ENCODE measurements at regions not wholly inside any gene's neighbourhood (a gene's known extent, or its start where the extent isn't known, plus 50 kb on each side); places are given as distances from the start of the nearest gene placed in this dataset.

GRCh38 chr2:220935789-220936321, 636.2 kb downstream of the EPHA4 start:
- in situ Hi-C loops (cut with HindIII; ENCODE audit: extremely low pct_ligation_motif_present, low pct_unique_long_range_greater_than_20kb) (no loop called here), intact Hi-C loops (cut with micrococcal nuclease; ENCODE audit: unreplicated experiment) (no loop called here)
- TF ChIP-seq CHD2 (IDR thresholded peaks at IDR 0.05; ENCODE audit: low read depth, low read length) (no peak), TRAFD1 (CRISPR knock-in tag; IDR thresholded peaks at IDR 0.05; ENCODE audit: borderline replicate concordance) (no peak), PHF21A (CRISPR knock-in tag; IDR thresholded peaks at IDR 0.05) (no peak), WIZ (CRISPR knock-in tag; IDR thresholded peaks at IDR 0.05) (no peak), JUN (CRISPR knock-in tag; IDR thresholded peaks at IDR 0.05) (no peak), ZNF275 (CRISPR knock-in tag; IDR thresholded peaks at IDR 0.05; ENCODE audit: borderline replicate concordance) (no peak), CREBL2 (CRISPR knock-in tag; IDR thresholded peaks at IDR 0.05; ENCODE audit: borderline replicate concordance) (no peak), ZNF142 (CRISPR knock-in tag; IDR thresholded peaks at IDR 0.05) (no peak), ZNF720 (CRISPR knock-in tag; IDR thresholded peaks at IDR 0.05) (no peak), CEBPG (CRISPR knock-in tag; IDR thresholded peaks at IDR 0.05) (no peak), TCF7L2 (IDR thresholded peaks at IDR 0.05; ENCODE audit: low read depth, low read length) (no peak), RELA (CRISPR knock-in tag; IDR thresholded peaks at IDR 0.05) (no peak), ZNF605 (CRISPR knock-in tag; IDR thresholded peaks at IDR 0.05) (no peak), ZNF232 (CRISPR knock-in tag; IDR thresholded peaks at IDR 0.05; ENCODE audit: borderline replicate concordance) (no peak), TAF1 (CRISPR knock-in tag; IDR thresholded peaks at IDR 0.05) (no peak), FIP1L1 (IDR thresholded peaks at IDR 0.05; ENCODE audit: borderline replicate concordance, insufficient read depth, low read depth, low read length) (no peak)
- no peak overlapping the region for H3K9ac ChIP-seq (ENCODE audit: insufficient read depth, low read depth, low read length)
- peaks cover 47% of the 10 kb centered on the region; the same call in 1 of the 2 replicates for H3K9me3 ChIP-seq (ENCODE audit: low read length)
- H3K4me3 ChIP-seq (replicated peaks in 1 of 3; ENCODE audit: insufficient read depth in 1 of 3, low read depth in 2 of 3, low read length in 3 of 3) = no peak overlapping the region
- H4K20me1 ChIP-seq (ENCODE audit: insufficient read depth, low read length) = no peaks in the 10 kb centered on the region
- peak overlapping the region; percentile 55 for H3K4me2 ChIP-seq (ENCODE audit: low read depth, low read length)
- no peaks in the 10 kb centered on the region for H3K79me2 ChIP-seq (ENCODE audit: insufficient read depth, low read length)
- H3K36me3 ChIP-seq (replicated peaks in 1 of 2; ENCODE audit: control insufficient read depth in 1 of 2, insufficient read depth in 2 of 2, low read length in 2 of 2) = no peaks in the 10 kb centered on the region
- H2AFZ ChIP-seq (ENCODE audit: low read length) = no peak overlapping the region
- no peaks in the 10 kb centered on the region for H3K27me3 ChIP-seq (ENCODE audit: control insufficient read depth in 1 of 2, insufficient read depth in 2 of 2, low read length in 2 of 2)
- ChIA-PET CTCF (ENCODE audit: low intra/inter-chr PET ratio, low total read pairs) (no interaction called here), POLR2A (no interaction called here)
- H3K27ac ChIP-seq (ENCODE audit: extremely low read length, insufficient read depth, low read length) = peak overlapping the region; percentile 36
- FAIRE-seq = no peak
- ATAC-seq = peak; percentile 60
- BruUV-seq (replicated peaks) = no TSS peak
- H3K4me1 ChIP-seq (ENCODE audit: insufficient read depth, low read length) = peaks cover 25% of the 10 kb centered on the region
- 18% methylated on average over 8 of the region's 8 CpGs for WGBS (ENCODE audit: low lambda C conversion rate)
- DNase-seq (ENCODE audit: low spot score) = no peak
